ENCODE measurements at regions not wholly inside any gene's neighbourhood (a gene's known extent, or its start where the extent isn't known, plus 50 kb on each side); places are given as distances from the start of the nearest gene placed in this dataset.
"Not testable (repeated sequence)": the region's sequence is repeated elsewhere in the genome, so short reads cannot be mapped to it uniquely, and the experiment has no call there.

GRCh38 chr6:91052473-91053450, 465.9 kb upstream of the MAP3K7 start:
- not testable (repeated sequence) for TF ChIP-seq SMC3 (conservative IDR thresholded peaks at IDR 0.05; ENCODE audit: poor library complexity); POLR2AphosphoS5 (IDR thresholded peaks at IDR 0.05); CTCF (IDR thresholded peaks at IDR 0.05; ENCODE audit: poor library complexity, severe bottlenecking); RAD21 (conservative IDR thresholded peaks at IDR 0.05); REST (IDR thresholded peaks at IDR 0.05; ENCODE audit: borderline replicate concordance); EP300 (conservative IDR thresholded peaks at IDR 0.05; ENCODE audit: poor library complexity, severe bottlenecking); TAF1 (IDR thresholded peaks at IDR 0.05; ENCODE audit: low read depth); EZH2 (IDR thresholded peaks at IDR 0.05; ENCODE audit: borderline replicate concordance, insufficient read depth, low read length, poor library complexity, severe bottlenecking)
